Endothelial cell of umbilical vein (primary cell): ENCODE measurements at regions not wholly inside any gene's neighbourhood (a gene's known extent, or its start where the extent isn't known, plus 50 kb on each side); places are given as distances from the start of the nearest gene placed in this dataset.

Experiments used
- BruUV-seq: library from RNA; stranded (reverse); fragments of 400-500 nt; replicated peaks from 2 replicates; lab custom pipeline; 2021; lab: Mats Ljungman, UMichigan
- CTCF ChIA-PET: fragments of 300-600, 350-600 bp; sonication (Branson Sonifier 250); formaldehyde crosslinking; loops from one replicate; lab custom pipeline; 2021; ENCODE audit warnings: antibody characterized with exemption, inconsistent platforms; lab: Charles Lee
- POLR2A ChIA-PET: fragments of 300-600, 350-600 bp; sonication (Branson Sonifier 250); formaldehyde crosslinking; loops from one replicate; lab custom pipeline; 2021; ENCODE audit warnings: antibody characterized with exemption, inconsistent platforms; lab: Charles Lee
- DNase-seq: peaks from one replicate; pipeline ENCODE4 v3.0.0-alpha.2; 2011; ENCODE audit warnings: low read depth, low spot score
- FAIRE-seq: peaks from 2 replicates; lab custom pipeline; 2011; peaks lifted over from hg19 to GRCh38; lab: Jason Lieb, UNC
- H2AFZ ChIP-seq: 2 replicates; pipeline ENCODE4 v1.6.0; 2012; ENCODE audit warnings: low read depth, low read length, control low read depth, inconsistent platforms
- H3K27ac ChIP-seq: 2 replicates; pipeline ENCODE4 v1.5.1; 2011; ENCODE audit warnings: low read depth, mild to moderate bottlenecking, control low read depth, low read length, moderate library complexity; ENCODE audit not compliant: insufficient read depth
- H3K27me3 ChIP-seq, 2 experiments: 2 replicates each; pipeline versions ENCODE4 v1.6.0 to v1.6.1; 2011; ENCODE audit warnings: low read length in 2 of 2, mixed read lengths in 1 of 2; ENCODE audit not compliant: control insufficient read depth in 2 of 2, insufficient read depth in 2 of 2
- H3K36me3 ChIP-seq, 2 experiments: 2 replicates in 1 of 2; 3 replicates in 1 of 2; pipeline ENCODE4 v1.5.1; 2011; ENCODE audit warnings: low read length in 2 of 2, mild to moderate bottlenecking in 1 of 2, moderate library complexity in 1 of 2; ENCODE audit not compliant: control insufficient read depth in 2 of 2, insufficient read depth in 2 of 2; ENCODE audit errors: extremely low read depth in 1 of 2
- H3K4me1 ChIP-seq: 3 replicates; pipeline ENCODE4 v1.5.1; 2011; ENCODE audit warnings: mild to moderate bottlenecking, low read length; ENCODE audit not compliant: control insufficient read depth, insufficient read depth; ENCODE audit errors: extremely low read depth
- H3K4me2 ChIP-seq: 2 replicates; pipeline ENCODE4 v1.6.1; 2011; ENCODE audit warnings: low read length, control low read depth, mixed read lengths; ENCODE audit not compliant: insufficient read depth
- H3K4me3 ChIP-seq, 3 experiments: fragments of 200-600 bp in 1 of 3; sonication (generic), shearing (Covaris generic) in 1 of 3; replicated peaks in 1 of 3; 2 replicates each; pipeline ENCODE4 v1.5.1; 2011 to 2016; ENCODE audit warnings: control low read depth in 3 of 3, low read length in 3 of 3, mild to moderate bottlenecking in 2 of 3, inconsistent platforms in 1 of 3, low read depth in 1 of 3, moderate library complexity in 1 of 3; ENCODE audit not compliant: insufficient read depth in 1 of 3
- H3K79me2 ChIP-seq: 2 replicates; pipeline ENCODE4 v1.6.0; 2012; ENCODE audit warnings: low read length, inconsistent platforms; ENCODE audit not compliant: control insufficient read depth, insufficient read depth
- H3K9ac ChIP-seq: replicated peaks from 2 replicates; pipeline ENCODE3; 2011; ENCODE audit warnings: low read length, control low read depth; ENCODE audit not compliant: insufficient read depth; ENCODE audit errors: extremely low read depth
- H3K9me1 ChIP-seq: replicated peaks from 3 replicates; pipeline ENCODE4 v1.6.0; 2011; ENCODE audit warnings: mild to moderate bottlenecking, low read length; ENCODE audit not compliant: control insufficient read depth, insufficient read depth; ENCODE audit errors: extremely low read depth
- H3K9me3 ChIP-seq: replicated peaks from 2 replicates; pipeline ENCODE4 v1.5.1; 2012; ENCODE audit warnings: low read length, inconsistent platforms; ENCODE audit not compliant: control insufficient read depth, insufficient read depth
- H4K20me1 ChIP-seq: replicated peaks from 2 replicates; pipeline ENCODE3; 2011; ENCODE audit warnings: mild to moderate bottlenecking, low read length; ENCODE audit not compliant: control insufficient read depth, insufficient read depth; ENCODE audit errors: extremely low read depth
- FOS ChIP-seq: IDR thresholded peaks from 2 replicates; pipeline ENCODE4 v1.6.1; 2011; ENCODE audit warnings: mild to moderate bottlenecking, low read length, moderate library complexity, borderline replicate concordance; ENCODE audit not compliant: insufficient read depth
- GATA2 ChIP-seq: IDR thresholded peaks from 2 replicates; pipeline ENCODE4 v1.7.0; 2011; ENCODE audit warnings: low read depth, mild to moderate bottlenecking, moderate library complexity, mixed read lengths, low read length; ENCODE audit not compliant: insufficient read length, insufficient read depth
- JUN ChIP-seq: IDR thresholded peaks from 2 replicates; pipeline ENCODE4 v1.6.1; 2011; ENCODE audit warnings: borderline replicate concordance, low read depth; ENCODE audit not compliant: insufficient read length, insufficient read depth
- MYC ChIP-seq: IDR thresholded peaks from one replicate; pipeline ENCODE4 v1.6.1; 2011; ENCODE audit warnings: mild to moderate bottlenecking, low read depth, low read length
- POLR2A ChIP-seq: IDR thresholded peaks from 2 replicates; pipeline ENCODE4 v1.6.1; 2012; ENCODE audit warnings: low read depth, mild to moderate bottlenecking, control low read depth, low read length
- POLR2AphosphoS5 ChIP-seq: IDR thresholded peaks from 2 replicates; pipeline ENCODE4 v1.6.1; 2012; ENCODE audit warnings: low read depth, mild to moderate bottlenecking, control low read depth, low read length, moderate library complexity; ENCODE audit not compliant: insufficient read depth
- dilution Hi-C: fragments of 300-500 bp; cut with MboI; formaldehyde crosslinking; loops from one replicate; pipeline ENCODE4 v1.15.0; 2019; ENCODE audit warnings: low sequenced_read_pairs; ENCODE audit not compliant: extremely low pct_ligation_motif_present
- intact Hi-C: fragments of 100-400 bp; cut with micrococcal nuclease; formaldehyde crosslinking; loops from one replicate; pipeline ENCODE4 v1.10.0; 2022
- TF ChIP-seq, protein P1 (sequence below): IDR thresholded peaks from 2 replicates; pipeline ENCODE4 v1.6.1; 2011; ENCODE audit not compliant: insufficient read depth, insufficient read length
- TF ChIP-seq, protein P2 (sequence below), 2 donors: IDR thresholded peaks; 1 replicate in 1 of 2; 2 replicates in 1 of 2; pipeline ENCODE4 v1.5.1; 2011; ENCODE audit warnings: low read length in 2 of 2, mild to moderate bottlenecking in 2 of 2, moderate library complexity in 2 of 2, control low read depth in 1 of 2, inconsistent platforms in 1 of 2, low read depth in 1 of 2; ENCODE audit not compliant: insufficient read depth in 1 of 2; ENCODE audit errors: extremely low read depth in 1 of 2

DNA sequence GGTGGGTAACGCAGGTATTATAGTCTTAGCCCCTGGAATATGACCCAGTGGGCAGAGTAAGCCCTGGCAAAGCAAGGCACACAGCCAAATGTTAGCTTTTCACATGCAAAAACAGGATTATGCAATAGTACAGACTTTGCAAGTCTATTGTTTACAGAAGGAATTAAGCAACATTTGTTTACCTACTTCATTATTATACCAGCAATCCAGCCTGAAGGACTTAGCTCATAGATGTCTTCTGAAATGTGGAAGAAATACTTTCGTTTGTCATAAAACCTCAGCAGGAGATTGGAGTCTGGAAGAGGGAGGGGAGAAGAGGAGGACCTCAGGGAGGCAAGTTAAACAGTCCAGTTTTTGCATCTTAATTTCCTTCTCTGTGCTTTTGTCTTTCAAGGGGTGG, 226.7 kb upstream of the CENPE start:
- Histone ChIP-seq H3K9ac (no peak overlapping the region), H2AFZ (no peak overlapping the region)
- POLR2A ChIA-PET: no interaction called here

DNA sequence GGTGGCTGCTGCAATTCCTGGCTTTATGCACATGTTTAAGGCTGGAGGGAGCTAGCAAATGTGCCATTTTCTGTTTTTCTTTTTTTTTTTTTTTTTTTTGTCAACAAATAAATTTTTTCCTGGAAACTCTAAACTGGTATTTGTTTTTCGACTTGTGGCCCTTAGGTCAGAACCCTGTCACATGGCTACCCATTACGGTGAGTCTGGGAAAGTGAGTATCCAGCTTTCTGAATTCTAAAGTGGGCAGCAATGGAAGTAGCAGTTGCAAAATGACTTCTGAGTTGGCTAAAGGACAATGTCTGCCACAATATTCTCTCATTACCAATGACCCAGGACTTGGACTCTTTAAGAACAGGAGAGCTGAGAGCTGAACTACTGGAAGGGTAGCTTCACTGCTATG, 225.1 kb upstream of the CENPE start:
- H2AFZ ChIP-seq: no peak overlapping the region
- no peaks in the 10 kb centered on the region for H4K20me1 ChIP-seq
- BruUV-seq: no TSS peak
- DNase-seq (no peak), FAIRE-seq (no peak)
- no peaks in the 10 kb centered on the region for H3K79me2 ChIP-seq
- H3K4me1 ChIP-seq: no peaks in the 10 kb centered on the region
- no peaks in the 10 kb centered on the region for H3K27me3 ChIP-seq
- dilution Hi-C loops (no loop called here), intact Hi-C loops (no loop called here)
- no peaks in the 10 kb centered on the region for H3K9me3 ChIP-seq
- ChIA-PET POLR2A (no interaction called here), CTCF (interaction anchor here (0.7 kb wide), 1 partner anchor 219 kb away, joined by 4 read pairs; no protein-coding TSS in a partner anchor)
- no peak overlapping the region for H3K9ac ChIP-seq
- H3K27ac ChIP-seq: no peak overlapping the region
- no peak overlapping the region for H3K4me3 ChIP-seq
- TF ChIP-seq MYC (no peak), POLR2AphosphoS5 (no peak), GATA2 (no peak), POLR2A (no peak), FOS (no peak), JUN (no peak)
- TF ChIP-seq, protein P1, sequence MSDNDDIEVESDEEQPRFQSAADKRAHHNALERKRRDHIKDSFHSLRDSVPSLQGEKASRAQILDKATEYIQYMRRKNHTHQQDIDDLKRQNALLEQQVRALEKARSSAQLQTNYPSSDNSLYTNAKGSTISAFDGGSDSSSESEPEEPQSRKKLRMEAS: no peak
- TF ChIP-seq, protein P2, sequence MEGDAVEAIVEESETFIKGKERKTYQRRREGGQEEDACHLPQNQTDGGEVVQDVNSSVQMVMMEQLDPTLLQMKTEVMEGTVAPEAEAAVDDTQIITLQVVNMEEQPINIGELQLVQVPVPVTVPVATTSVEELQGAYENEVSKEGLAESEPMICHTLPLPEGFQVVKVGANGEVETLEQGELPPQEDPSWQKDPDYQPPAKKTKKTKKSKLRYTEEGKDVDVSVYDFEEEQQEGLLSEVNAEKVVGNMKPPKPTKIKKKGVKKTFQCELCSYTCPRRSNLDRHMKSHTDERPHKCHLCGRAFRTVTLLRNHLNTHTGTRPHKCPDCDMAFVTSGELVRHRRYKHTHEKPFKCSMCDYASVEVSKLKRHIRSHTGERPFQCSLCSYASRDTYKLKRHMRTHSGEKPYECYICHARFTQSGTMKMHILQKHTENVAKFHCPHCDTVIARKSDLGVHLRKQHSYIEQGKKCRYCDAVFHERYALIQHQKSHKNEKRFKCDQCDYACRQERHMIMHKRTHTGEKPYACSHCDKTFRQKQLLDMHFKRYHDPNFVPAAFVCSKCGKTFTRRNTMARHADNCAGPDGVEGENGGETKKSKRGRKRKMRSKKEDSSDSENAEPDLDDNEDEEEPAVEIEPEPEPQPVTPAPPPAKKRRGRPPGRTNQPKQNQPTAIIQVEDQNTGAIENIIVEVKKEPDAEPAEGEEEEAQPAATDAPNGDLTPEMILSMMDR (IDR thresholded peaks at IDR 0.05; ENCODE audit: extremely low read depth in 1 of 2, insufficient read depth in 1 of 2, low read depth in 1 of 2, low read length in 2 of 2): no peak
- no peaks in the 10 kb centered on the region for H3K9me1 ChIP-seq
- H3K4me2 ChIP-seq: no peak overlapping the region
- H3K36me3 ChIP-seq: no peaks in the 10 kb centered on the region

More for the DNA sequence above, 226.7 kb upstream of the CENPE start:
- FAIRE-seq (no peak), DNase-seq (no peak)
- dilution Hi-C loops: no loop called here
- Histone ChIP-seq H3K4me2 (no peak overlapping the region), H3K27me3 (no peaks in the 10 kb centered on the region), H3K36me3 (no peaks in the 10 kb centered on the region), H4K20me1 (no peaks in the 10 kb centered on the region), H3K4me3 (no peak overlapping the region), H3K27ac (no peak overlapping the region), H3K79me2 (no peaks in the 10 kb centered on the region), H3K4me1 (no peaks in the 10 kb centered on the region), H3K9me1 (no peaks in the 10 kb centered on the region), H3K9me3 (no peaks in the 10 kb centered on the region)
- TF ChIP-seq GATA2: no peak
- TF ChIP-seq JUN: no peak
- no peak for TF ChIP-seq POLR2A
- TF ChIP-seq MYC: no peak
- no peak for TF ChIP-seq FOS
- BruUV-seq: no TSS peak
- intact Hi-C loops: no loop called here
- CTCF ChIA-PET: no interaction called here
